Left ventricle myocardium inferior (tissue), 1 donor: ENCODE measurements at regions not wholly inside any gene's neighbourhood (a gene's known extent, or its start where the extent isn't known, plus 50 kb on each side); places are given as distances from the start of the nearest gene placed in this dataset.

Experiments used
- DNase-seq: peaks from one replicate; pipeline ENCODE4 v3.0.0-alpha.2; 2020
- H3K27ac ChIP-seq: fragments of 200-600 bp; replicated peaks from 2 replicates; pipeline ENCODE4 v1.8.0; 2021
- H3K27me3 ChIP-seq: fragments of 200-600 bp; 2 replicates; pipeline ENCODE4 v1.8.0; 2021; ENCODE audit warnings: low read depth
- H3K36me3 ChIP-seq: fragments of 200-600 bp; 2 replicates; pipeline ENCODE4 v1.8.0; 2021
- H3K4me1 ChIP-seq: fragments of 200-600 bp; 2 replicates; pipeline ENCODE4 v1.8.0; 2021
- H3K4me3 ChIP-seq: fragments of 200-600 bp; 2 replicates; pipeline ENCODE4 v1.8.0; 2021; ENCODE audit warnings: mild to moderate bottlenecking, moderate library complexity
- H3K9me3 ChIP-seq: fragments of 200-600 bp; replicated peaks from 2 replicates; pipeline ENCODE4 v1.8.0; 2021
- CTCF ChIP-seq: fragments of 200-600 bp; IDR thresholded peaks from 2 replicates; pipeline ENCODE4 v1.8.0; 2021; ENCODE audit warnings: antibody characterized with exemption, mild to moderate bottlenecking, borderline replicate concordance
- intact Hi-C: fragments of 100-400 bp; cut with micrococcal nuclease; formaldehyde crosslinking; loops from one replicate; pipeline ENCODE4 v1.11.0; 2022
- donor health status: DM: no; HTN: yes; CAD: no; lungs with severe emphysema.

GRCh38 chr6:22236626-22237414 lies 60.0 kb downstream of the PRL start:
- no peak for DNase-seq
- H3K9me3 ChIP-seq: no peaks in the 10 kb centered on the region
- no peaks in the 10 kb centered on the region for H3K27me3 ChIP-seq
- no peak overlapping the region for H3K4me3 ChIP-seq
- H3K27ac ChIP-seq: no peak overlapping the region
- no peaks in the 10 kb centered on the region for H3K36me3 ChIP-seq
- no peak for TF ChIP-seq CTCF
- intact Hi-C loops: no loop called here
- H3K4me1 ChIP-seq: no peaks in the 10 kb centered on the region
